ENCODE measurements at regions not wholly inside any gene's neighbourhood (a gene's known extent, or its start where the extent isn't known, plus 50 kb on each side); places are given as distances from the start of the nearest gene placed in this dataset.

- DNase-seq, result no peak
These were observed 105.8 kb downstream of the LACC1 start for GRCh38 chr13:43985422-43986072.

- DNase-seq, result no peak
These were observed 106.8 kb downstream of the LACC1 start for GRCh38 chr13:43986421-43986981.

GRCh38 chr13:43988302-43988701, 108.6 kb downstream of the LACC1 start:
- no peak for DNase-seq

GRCh38 chr13:43990021-43990420, 110.3 kb downstream of the LACC1 start:
- DNase-seq, result no peak

- DNase-seq, result no peak
These were observed 111.1 kb downstream of the LACC1 start for GRCh38 chr13:43990829-43991228.

- DNase-seq, result no peak
These were observed 112.1 kb downstream of the LACC1 start for GRCh38 chr13:43991773-43992201.

- no peak for DNase-seq
These were observed 112.5 kb downstream of the LACC1 start for GRCh38 chr13:43992211-43992610.

GRCh38 chr13:43994999-43995859, 115.5 kb downstream of the LACC1 start:
- no peak for DNase-seq

GRCh38 chr13:43996221-43996620, 116.5 kb downstream of the LACC1 start:
- no peak for DNase-seq

GRCh38 chr13:44003481-44003880, 123.8 kb downstream of the LACC1 start:
- DNase-seq, result no peak

- no peak for DNase-seq
These were observed 125.2 kb downstream of the LACC1 start for GRCh38 chr13:44004878-44005277.

- no peak for DNase-seq
These were observed 127.7 kb downstream of the LACC1 start for GRCh38 chr13:44007451-44007850.

- no peak for DNase-seq
These were observed 131.3 kb downstream of the LACC1 start for GRCh38 chr13:44011036-44011435.

GRCh38 chr13:44012910-44013757, 133.4 kb downstream of the LACC1 start:
- peak; percentile 75 for DNase-seq

GRCh38 chr13:44013758-44014291, 134.1 kb downstream of the LACC1 start:
- peak; percentile 58 for DNase-seq

- no peak for DNase-seq
These were observed 134.8 kb downstream of the LACC1 start for GRCh38 chr13:44014501-44014900.

GRCh38 chr13:44015118-44015517, 135.4 kb downstream of the LACC1 start:
- no peak for DNase-seq

GRCh38 chr13:44015811-44016210, 136.1 kb downstream of the LACC1 start:
- DNase-seq, result no peak

GRCh38 chr13:44017756-44018309, 138.1 kb downstream of the LACC1 start:
- no peak for DNase-seq

GRCh38 chr13:44019651-44020050, 139.9 kb downstream of the LACC1 start:
- no peak for DNase-seq

- no peak for DNase-seq
These were observed 141.7 kb downstream of the LACC1 start for GRCh38 chr13:44021422-44021821.

GRCh38 chr13:44022196-44022595, 142.5 kb downstream of the LACC1 start:
- DNase-seq, result no peak
